ENCODE measurements at regions not wholly inside any gene's neighbourhood (a gene's known extent, or its start where the extent isn't known, plus 50 kb on each side); places are given as distances from the start of the nearest gene placed in this dataset.

- WGBS (ENCODE audit: insufficient coverage): 100% methylated on average over 1 of the region's 3 CpGs
- Histone ChIP-seq H3K4me2 (replicated peaks; ENCODE audit: low read depth, low read length, poor library complexity, severe bottlenecking) (no peak overlapping the region), H3K27ac (ENCODE audit: low read length in 2 of 2) (no peak overlapping the region), H3K9me3 (ENCODE audit: control extremely low read depth in 1 of 3, control insufficient read depth in 2 of 3, insufficient read depth in 1 of 3, low read length in 2 of 3) (peaks cover 0 to under 1% (median 0%) of the 10 kb centered on the region in 3 donors), H3K9ac (ENCODE audit: low read length) (no peak overlapping the region), H3K27me3 (replicated peaks in 1 of 4; ENCODE audit: control extremely low read depth in 1 of 4, control insufficient read depth in 3 of 4, insufficient read depth in 4 of 4, low read length in 3 of 4) (no peaks in the 10 kb centered on the region), H2AFZ (ENCODE audit: insufficient read depth, low read depth, low read length, poor library complexity, severe bottlenecking) (no peak overlapping the region), H3K4me1 (ENCODE audit: control insufficient read depth in 2 of 2, insufficient read depth in 2 of 2, low read length in 2 of 2) (no peaks in the 10 kb centered on the region), H4K20me1 (ENCODE audit: control insufficient read depth, insufficient read depth, low read length, poor library complexity, severe bottlenecking) (no peaks in the 10 kb centered on the region), H3K36me3 (replicated peaks in 1 of 2; ENCODE audit: control extremely low read depth in 1 of 2, control insufficient read depth in 1 of 2, extremely low read depth in 1 of 2, insufficient read depth in 2 of 2, low read length in 1 of 2) (no peaks in the 10 kb centered on the region), H3K4me3 (ENCODE audit: control extremely low read depth in 1 of 5, extremely low read depth in 1 of 5, insufficient read depth in 1 of 5, low read depth in 2 of 5, low read length in 4 of 5) (no peak overlapping the region), H3K79me2 (ENCODE audit: control insufficient read depth, insufficient read depth, low read length) (no peaks in the 10 kb centered on the region)
- Mint-ChIP-seq H3K9me3 (ENCODE audit: insufficient read depth) (no peaks in the 10 kb centered on the region), H3K27me3 (no peaks in the 10 kb centered on the region), H3K4me1 (no peaks in the 10 kb centered on the region), H3K4me3 (no peak overlapping the region), H3K27ac (no peak overlapping the region)
- ChIA-PET CTCF (no interaction called here), POLR2A (no interaction called here)
- DNase-seq: no peak
- intact Hi-C loops (cut with micrococcal nuclease): no loop called here
- ATAC-seq (ENCODE audit: low read depth): no peak
- no peak for TF ChIP-seq CTCF (IDR thresholded peaks at IDR 0.05)
- TF ChIP-seq EZH2 (IDR thresholded peaks at IDR 0.05; ENCODE audit: borderline replicate concordance, insufficient read depth, low read depth, low read length, poor library complexity, severe bottlenecking): no peak
Observed at GRCh38 chr13:34249546-34250039, 431.6 kb downstream of the RFC3 start.

- Histone ChIP-seq H3K4me1 (ENCODE audit: control insufficient read depth in 2 of 2, insufficient read depth in 2 of 2, low read length in 2 of 2) (no peaks in the 10 kb centered on the region), H2AFZ (ENCODE audit: insufficient read depth, low read depth, low read length, poor library complexity, severe bottlenecking) (no peak overlapping the region), H3K4me2 (replicated peaks; ENCODE audit: low read depth, low read length, poor library complexity, severe bottlenecking) (no peak overlapping the region), H3K9ac (ENCODE audit: low read length) (no peak overlapping the region), H3K79me2 (ENCODE audit: control insufficient read depth, insufficient read depth, low read length) (no peaks in the 10 kb centered on the region), H3K4me3 (ENCODE audit: control extremely low read depth in 1 of 5, extremely low read depth in 1 of 5, insufficient read depth in 1 of 5, low read depth in 2 of 5, low read length in 4 of 5) (no peak overlapping the region), H3K36me3 (replicated peaks in 1 of 2; ENCODE audit: control extremely low read depth in 1 of 2, control insufficient read depth in 1 of 2, extremely low read depth in 1 of 2, insufficient read depth in 2 of 2, low read length in 1 of 2) (no peaks in the 10 kb centered on the region), H3K27me3 (replicated peaks in 1 of 4; ENCODE audit: control extremely low read depth in 1 of 4, control insufficient read depth in 3 of 4, insufficient read depth in 4 of 4, low read length in 3 of 4) (no peaks in the 10 kb centered on the region), H3K27ac (ENCODE audit: low read length in 2 of 2) (no peak overlapping the region), H3K9me3 (ENCODE audit: control extremely low read depth in 1 of 3, control insufficient read depth in 2 of 3, insufficient read depth in 1 of 3, low read length in 2 of 3) (peaks cover 0 to 2% (median 1%) of the 10 kb centered on the region in 3 donors), H4K20me1 (ENCODE audit: control insufficient read depth, insufficient read depth, low read length, poor library complexity, severe bottlenecking) (no peaks in the 10 kb centered on the region)
- DNase-seq (no peak), ATAC-seq (ENCODE audit: low read depth) (no peak)
- Mint-ChIP-seq H3K4me1 (no peaks in the 10 kb centered on the region), H3K9me3 (ENCODE audit: insufficient read depth) (no peaks in the 10 kb centered on the region), H3K27me3 (no peaks in the 10 kb centered on the region), H3K4me3 (no peak overlapping the region), H3K27ac (no peak overlapping the region)
- no peak for TF ChIP-seq EZH2 (IDR thresholded peaks at IDR 0.05; ENCODE audit: borderline replicate concordance, insufficient read depth, low read depth, low read length, poor library complexity, severe bottlenecking)
- no peak for TF ChIP-seq CTCF (IDR thresholded peaks at IDR 0.05)
- intact Hi-C loops (cut with micrococcal nuclease): no loop called here
- POLR2A ChIA-PET: no interaction called here
- CTCF ChIA-PET: no interaction called here
- WGBS (ENCODE audit: insufficient coverage): no CpG with 5 or more reads among the region's 3 CpGs
Observed at GRCh38 chr13:34250151-34250670, 432.3 kb downstream of the RFC3 start.
